HL-60 (cell line): ENCODE measurements at regions not wholly inside any gene's neighbourhood (a gene's known extent, or its start where the extent isn't known, plus 50 kb on each side); places are given as distances from the start of the nearest gene placed in this dataset.

Source experiments
- DNase-seq, 2 experiments: peaks; one replicate each; pipeline ENCODE4 v3.0.0-alpha.2; 2010 to 2020; ENCODE audit warnings: low read depth in 1 of 2, low spot score in 1 of 2
- H3K27ac ChIP-seq: fragments of 250-450 bp; sonication (Bioruptor Pico); replicated peaks from 2 replicates; pipeline ENCODE4 v1.5.1; 2020; ENCODE audit warnings: mild to moderate bottlenecking, moderate library complexity
- H3K27me3 ChIP-seq: fragments of 250-450 bp; sonication (Bioruptor Pico); 2 replicates; pipeline ENCODE4 v1.5.1; 2021; ENCODE audit warnings: mild to moderate bottlenecking, moderate library complexity; ENCODE audit not compliant: insufficient read depth, poor library complexity, severe bottlenecking
- H3K4me3 ChIP-seq: replicated peaks from 2 replicates; pipeline ENCODE4 v1.5.1; 2011; ENCODE audit warnings: mild to moderate bottlenecking, control low read depth, low read length; ENCODE audit not compliant: insufficient read depth
- CTCF ChIP-seq: IDR thresholded peaks from one replicate; pipeline ENCODE4 v1.5.1; 2011; ENCODE audit warnings: low read length, control low read depth, inconsistent platforms; ENCODE audit not compliant: insufficient read depth
- GABPA ChIP-seq: IDR thresholded peaks from 2 replicates; pipeline ENCODE4 v1.6.1; 2012; ENCODE audit warnings: low read depth
- POLR2AphosphoS5 ChIP-seq: IDR thresholded peaks from 2 replicates; pipeline ENCODE4 v1.6.1; 2012; ENCODE audit warnings: low read depth
- REST ChIP-seq: IDR thresholded peaks from 2 replicates; pipeline ENCODE4 v1.6.1; 2012; ENCODE audit warnings: low read depth; ENCODE audit not compliant: insufficient replicate concordance
- SPI1 ChIP-seq: IDR thresholded peaks from 2 replicates; pipeline ENCODE4 v1.6.1; 2012; ENCODE audit warnings: low read depth, mild to moderate bottlenecking, borderline replicate concordance

GRCh38 chr13:22563272-22563671 is 617.5 kb upstream of the SGCG start:
- H3K27ac ChIP-seq: no peak overlapping the region
- TF ChIP-seq REST (no peak), SPI1 (no peak), CTCF (no peak), POLR2AphosphoS5 (no peak), GABPA (no peak)

GRCh38 chr13:22569811-22570210 is 611.0 kb upstream of the SGCG start:
- no peak for TF ChIP-seq POLR2AphosphoS5
- no peak for TF ChIP-seq CTCF
- TF ChIP-seq SPI1: no peak
- TF ChIP-seq REST: no peak
- no peak for TF ChIP-seq GABPA
- Histone ChIP-seq H3K4me3 (no peak overlapping the region), H3K27ac (no peak overlapping the region), H3K27me3 (no peaks in the 10 kb centered on the region)
- no peak for DNase-seq

More at GRCh38 chr13:22563272-22563671, 617.5 kb upstream of the SGCG start:
- H3K4me3 ChIP-seq: no peak overlapping the region
- no peaks in the 10 kb centered on the region for H3K27me3 ChIP-seq
- DNase-seq: no peak

GRCh38 chr13:22589880-22590279 is 590.9 kb upstream of the SGCG start:
- Histone ChIP-seq H3K4me3 (no peak overlapping the region), H3K27me3 (no peaks in the 10 kb centered on the region), H3K27ac (no peak overlapping the region)
- no peak for TF ChIP-seq POLR2AphosphoS5
- no peak for TF ChIP-seq REST
- TF ChIP-seq GABPA: no peak
- no peak for TF ChIP-seq CTCF
- no peak for TF ChIP-seq SPI1
- no peak for DNase-seq
